H1 (cell line): ENCODE measurements at regions not wholly inside any gene's neighbourhood (a gene's known extent, or its start where the extent isn't known, plus 50 kb on each side); places are given as distances from the start of the nearest gene placed in this dataset.
A peak's percentile ranks its signal among the peaks of the same experiment; 100 is the strongest.

Experiments used
- CTCF ChIA-PET: fragments of 300-600 bp; sonication (Branson Sonifier 250); formaldehyde crosslinking; loops from one replicate; lab custom pipeline; 2021; ENCODE audit not compliant: partially characterized antibody; lab: Charles Lee
- POLR2A ChIA-PET: fragments of 300-600 bp; sonication (Branson Sonifier 250); formaldehyde crosslinking; loops from one replicate; lab custom pipeline; 2021; ENCODE audit warnings: inconsistent platforms; ENCODE audit not compliant: partially characterized antibody; lab: Charles Lee
- DNase-seq, 2 experiments: peaks; one replicate each; pipeline versions ENCODE4 v3.0.0 to v3.0.0-alpha.2; 2010 to 2022; ENCODE audit warnings: low spot score in 2 of 2, low read depth in 1 of 2, mixed read lengths in 1 of 2
- FAIRE-seq: peaks from 2 replicates; lab custom pipeline; 2011; peaks lifted over from hg19 to GRCh38; lab: Jason Lieb, UNC
- H2AFZ ChIP-seq: 2 replicates; pipeline ENCODE4 v1.8.1; 2012; ENCODE audit warnings: low read length, inconsistent platforms
- H2AK5ac ChIP-seq: 2 replicates; pipeline ENCODE4 v1.6.1; 2013; ENCODE audit warnings: low read depth, low read length
- H2BK120ac ChIP-seq: replicated peaks from 2 replicates; pipeline ENCODE3; 2013; ENCODE audit warnings: low read depth, low read length, inconsistent platforms
- H2BK12ac ChIP-seq: 2 replicates; pipeline ENCODE4 v1.6.1; 2013; ENCODE audit warnings: low read depth, low read length
- H2BK15ac ChIP-seq: 2 replicates; pipeline ENCODE4 v1.6.1; 2013; ENCODE audit warnings: low read length
- H2BK20ac ChIP-seq: 2 replicates; pipeline ENCODE4 v1.6.1; 2013; ENCODE audit warnings: low read length
- H2BK5ac ChIP-seq: 2 replicates; pipeline ENCODE4 v1.6.1; 2013; ENCODE audit warnings: low read depth, low read length
- H3K14ac ChIP-seq: 2 replicates; pipeline ENCODE4 v1.6.1; 2013; ENCODE audit warnings: inconsistent platforms; ENCODE audit not compliant: insufficient read length
- H3K18ac ChIP-seq: 2 replicates; pipeline ENCODE4 v1.6.1; 2013; ENCODE audit warnings: low read length; ENCODE audit errors: extremely low read depth
- H3K23ac ChIP-seq: 2 replicates; pipeline ENCODE4 v1.6.1; 2013; ENCODE audit warnings: inconsistent platforms; ENCODE audit not compliant: insufficient read length
- H3K23me2 ChIP-seq: 2 replicates; pipeline ENCODE4 v1.6.1; 2013; ENCODE audit warnings: low read depth, low read length
- H3K27ac ChIP-seq: 2 replicates; pipeline ENCODE4 v1.6.1; 2011; ENCODE audit warnings: low read depth, low read length, inconsistent platforms
- H3K27me3 ChIP-seq, 4 experiments: replicated peaks in 1 of 4; 1 replicate in 1 of 4; 2 replicates in 3 of 4; pipeline versions ENCODE4 v1.6.1 to v1.8.1; 2011 to 2013; ENCODE audit warnings: low read length in 3 of 4, mild to moderate bottlenecking in 3 of 4, inconsistent platforms in 2 of 4, mixed read lengths in 2 of 4, moderate library complexity in 1 of 4; ENCODE audit not compliant: control insufficient read depth in 3 of 4, insufficient read depth in 3 of 4; ENCODE audit errors: extremely low read depth in 1 of 4
- H3K36me3 ChIP-seq, 4 experiments: 2 replicates each; pipeline versions ENCODE4 v1.6.1 to v1.8.1; 2011 to 2013; ENCODE audit warnings: mild to moderate bottlenecking in 4 of 4, low read length in 3 of 4, moderate library complexity in 2 of 4, control low read depth in 1 of 4, inconsistent platforms in 1 of 4; ENCODE audit not compliant: insufficient read depth in 4 of 4, control insufficient read depth in 2 of 4
- H3K4ac ChIP-seq: replicated peaks from 2 replicates; pipeline ENCODE3; 2013; ENCODE audit warnings: low read length, low read depth, mixed read lengths, inconsistent platforms; ENCODE audit not compliant: insufficient read length
- H3K4me1 ChIP-seq, 4 experiments: replicated peaks in 1 of 4; 1 replicate in 1 of 4; 2 replicates in 3 of 4; pipeline versions ENCODE4 v1.6.1 to v1.8.1; 2011 to 2013; ENCODE audit warnings: low read length in 3 of 4, inconsistent platforms in 2 of 4, mixed read lengths in 1 of 4; ENCODE audit not compliant: insufficient read depth in 4 of 4, control insufficient read depth in 3 of 4
- H3K4me2 ChIP-seq, 2 experiments: 2 replicates each; pipeline versions ENCODE4 v1.6.1 to v1.8.1; 2011 to 2013; ENCODE audit warnings: low read depth in 2 of 2, low read length in 2 of 2, control low read depth in 1 of 2, inconsistent platforms in 1 of 2, mild to moderate bottlenecking in 1 of 2; ENCODE audit not compliant: insufficient read depth in 1 of 2
- H3K4me3 ChIP-seq, 4 experiments: fragments of 200-600, 300-600 bp in 1 of 4; sonication (generic), shearing (Covaris generic), sonication (Bioruptor Twin) in 1 of 4; 2 replicates each; pipeline versions ENCODE4 v1.5.1 to v1.8.1; 2011 to 2016; ENCODE audit warnings: low read length in 4 of 4, low read depth in 3 of 4, control low read depth in 2 of 4, inconsistent platforms in 2 of 4, mild to moderate bottlenecking in 2 of 4, mixed read lengths in 1 of 4, moderate library complexity in 1 of 4; ENCODE audit not compliant: insufficient read depth in 2 of 4; ENCODE audit errors: extremely low read depth in 1 of 4
- H3K56ac ChIP-seq: replicated peaks from 2 replicates; pipeline ENCODE3; 2013; ENCODE audit warnings: low read depth, mild to moderate bottlenecking, mixed read lengths, low read length, inconsistent platforms; ENCODE audit not compliant: insufficient read length
- H3K79me1 ChIP-seq: 2 replicates; pipeline ENCODE4 v1.6.1; 2013; ENCODE audit warnings: low read depth, low read length, control low read depth
- H3K79me2 ChIP-seq, 2 experiments: 2 replicates each; pipeline versions ENCODE4 v1.6.1 to v1.8.1; 2012 to 2013; ENCODE audit warnings: low read length in 2 of 2, mild to moderate bottlenecking in 2 of 2, inconsistent platforms in 1 of 2; ENCODE audit not compliant: insufficient read depth in 2 of 2, control insufficient read depth in 1 of 2
- H3K9ac ChIP-seq, 4 experiments: replicated peaks in 1 of 4; 1 replicate in 1 of 4; 2 replicates in 3 of 4; pipeline versions ENCODE4 v1.6.1 to v1.8.1; 2011 to 2013; ENCODE audit warnings: low read depth in 3 of 4, low read length in 3 of 4, control low read depth in 2 of 4, mild to moderate bottlenecking in 2 of 4, moderate library complexity in 2 of 4, inconsistent platforms in 1 of 4; ENCODE audit errors: extremely low read depth in 1 of 4
- H3K9me3 ChIP-seq, 2 experiments: 2 replicates each; pipeline versions ENCODE4 v1.6.1 to v1.8.1; 2012 to 2013; ENCODE audit warnings: mild to moderate bottlenecking in 2 of 2, moderate library complexity in 2 of 2, control low read depth in 1 of 2, inconsistent platforms in 1 of 2, low read depth in 1 of 2, low read length in 1 of 2, mixed read lengths in 1 of 2; ENCODE audit not compliant: insufficient read depth in 2 of 2
- H4K20me1 ChIP-seq, 2 experiments: replicated peaks in 1 of 2; 2 replicates each; pipeline versions ENCODE3 to v1.8.1; 2011 to 2013; ENCODE audit warnings: inconsistent platforms in 2 of 2, low read length in 2 of 2, mild to moderate bottlenecking in 1 of 2; ENCODE audit not compliant: insufficient read depth in 2 of 2, control insufficient read depth in 1 of 2
- H4K5ac ChIP-seq: 2 replicates; pipeline ENCODE4 v1.6.1; 2013; ENCODE audit warnings: low read length, low read depth, mixed read lengths, inconsistent platforms; ENCODE audit not compliant: insufficient read length
- H4K8ac ChIP-seq: 2 replicates; pipeline ENCODE4 v1.8.0; 2013; ENCODE audit warnings: mild to moderate bottlenecking, moderate library complexity, low read length, inconsistent platforms; ENCODE audit not compliant: insufficient read depth; ENCODE audit errors: extremely low read depth
- H4K91ac ChIP-seq: replicated peaks from 2 replicates; pipeline ENCODE3; 2013; ENCODE audit warnings: low read length, mixed read lengths, inconsistent platforms; ENCODE audit not compliant: insufficient read length
- CTBP2 ChIP-seq: IDR thresholded peaks from 2 replicates; pipeline ENCODE4 v1.7.0; 2011; ENCODE audit warnings: borderline replicate concordance, mild to moderate bottlenecking, moderate library complexity, mixed read lengths, low read length; ENCODE audit not compliant: insufficient read depth, insufficient read length
- CTCF ChIP-seq, 3 experiments: IDR thresholded peaks; 1 replicate in 2 of 3; 2 replicates in 1 of 3; pipeline versions ENCODE4 v1.5.1 to v1.6.1; 2011; ENCODE audit warnings: low read length in 3 of 3, mild to moderate bottlenecking in 3 of 3, inconsistent platforms in 2 of 3, low read depth in 1 of 3, moderate library complexity in 1 of 3; ENCODE audit not compliant: insufficient read depth in 1 of 3; ENCODE audit errors: control extremely low read depth in 1 of 3
- RAD21 ChIP-seq, 2 experiments: IDR thresholded peaks in 1 of 2; conservative IDR thresholded peaks in 1 of 2; 2 replicates each; pipeline ENCODE4 v1.6.1; 2011; ENCODE audit warnings: low read depth in 2 of 2, low read length in 2 of 2, improper control_type of control experiment in 1 of 2, inconsistent platforms in 1 of 2, mild to moderate bottlenecking in 1 of 2, moderate library complexity in 1 of 2
- WGBS, 2 experiments: shearing (Covaris generic) in 1 of 2; methylation state at CpG; one replicate each; pipeline versions ENCODE4 v1.1.6 to v1.1.7; 2013 to 2015; ENCODE audit warnings: low lambda C conversion rate in 2 of 2, mixed read lengths in 2 of 2, inconsistent platforms in 1 of 2, low coverage in 1 of 2, missing lambda C conversion rate in 1 of 2; ENCODE audit not compliant: insufficient replicate concordance in 2 of 2, insufficient coverage in 1 of 2, insufficient read length in 1 of 2; ENCODE audit errors: extremely low coverage in 1 of 2, missing lambda C conversion rate in 1 of 2; 5-methylcytosine and 5-hydroxymethylcytosine counted together

- no peak overlapping the region for H3K18ac ChIP-seq
- H3K9ac ChIP-seq, result no peak overlapping the region
- H3K56ac ChIP-seq, result no peak overlapping the region
- no peak overlapping the region for H3K14ac ChIP-seq
- FAIRE-seq (peak; percentile 60), DNase-seq (peak; percentile 23 to 86)
- no peaks in the 10 kb centered on the region for H3K4me1 ChIP-seq
- no peak overlapping the region for H4K91ac ChIP-seq
- peak; percentile 58 to 66 for TF ChIP-seq RAD21 (IDR thresholded peaks at IDR 0.05 in 1 of 2, conservative IDR thresholded peaks at IDR 0.05 in 1 of 2; ENCODE audit: low read depth in 2 of 2, low read length in 2 of 2)
- TF ChIP-seq CTBP2, result no peak
- TF ChIP-seq CTCF (IDR thresholded peaks at IDR 0.05; ENCODE audit: control extremely low read depth in 1 of 3, insufficient read depth in 1 of 3, low read depth in 1 of 3, low read length in 3 of 3), result peak in 2 of 3 experiments; percentile 50 to 68; a peak in 2 of 4 replicates
- H4K20me1 ChIP-seq, result no peaks in the 10 kb centered on the region
- no peaks in the 10 kb centered on the region for H3K79me2 ChIP-seq
- no peak overlapping the region for H4K8ac ChIP-seq
- H3K23me2 ChIP-seq, result no peaks in the 10 kb centered on the region
- no peak overlapping the region for H2BK12ac ChIP-seq
- peak overlapping the region; percentile 48; the same call in 1 of the 2 replicates for H2AFZ ChIP-seq
- H3K23ac ChIP-seq, result no peak overlapping the region
- no peaks in the 10 kb centered on the region for H3K36me3 ChIP-seq
- H3K27me3 ChIP-seq, result no peaks in the 10 kb centered on the region
- no peaks in the 10 kb centered on the region for H3K79me1 ChIP-seq
- no peak overlapping the region for H3K4ac ChIP-seq
- no peak overlapping the region for H3K4me2 ChIP-seq
- no peak overlapping the region for H2BK20ac ChIP-seq
- 55% methylated on average over 5 of the region's 5 CpGs; no CpG with 5 or more reads in 1 of the 2 experiments for WGBS, 2 experiments
- no peak overlapping the region for H2BK15ac ChIP-seq
- POLR2A ChIA-PET, result no interaction called here
- no peak overlapping the region for H2BK120ac ChIP-seq
- no peaks in the 10 kb centered on the region; a peak in 1 of 4 replicates for H3K9me3 ChIP-seq
- H3K4me3 ChIP-seq, result no peak overlapping the region
- CTCF ChIA-PET, result interaction anchor here (0.5 to 3.1 kb wide), 33 partner anchors 9 to 315 kb away, joined by 3 to 13 read pairs (median 4); no protein-coding TSS in a partner anchor
- no peak overlapping the region for H3K27ac ChIP-seq
- H2AK5ac ChIP-seq, result no peak overlapping the region
- H2BK5ac ChIP-seq, result no peak overlapping the region
- no peak overlapping the region for H4K5ac ChIP-seq
These were observed 545.2 kb downstream of the C4orf33 start for GRCh38 chr4:129641179-129641578.
